Activated T-cell treated with anti-CD3 and anti-CD28 coated beads for 1 hour (primary cell): ENCODE measurements at regions not wholly inside any gene's neighbourhood (a gene's known extent, or its start where the extent isn't known, plus 50 kb on each side); places are given as distances from the start of the nearest gene placed in this dataset.
"Not testable (repeated sequence)": the region's sequence is repeated elsewhere in the genome, so short reads cannot be mapped to it uniquely, and the experiment has no call there.

Experiments
- DNase-seq: peaks from one replicate; pipeline ENCODE4 v3.0.0-alpha.2; 2020; ENCODE audit warnings: low read depth

- DNase-seq, result no peak
These were observed 370.2 kb upstream of the FLRT2 start for GRCh38 chr14:85159726-85160125.

- no peak for DNase-seq
These were observed 364.9 kb upstream of the FLRT2 start for GRCh38 chr14:85165094-85165493.

GRCh38 chr14:85169381-85169780 lies 360.6 kb upstream of the FLRT2 start:
- no peak for DNase-seq

DNA sequence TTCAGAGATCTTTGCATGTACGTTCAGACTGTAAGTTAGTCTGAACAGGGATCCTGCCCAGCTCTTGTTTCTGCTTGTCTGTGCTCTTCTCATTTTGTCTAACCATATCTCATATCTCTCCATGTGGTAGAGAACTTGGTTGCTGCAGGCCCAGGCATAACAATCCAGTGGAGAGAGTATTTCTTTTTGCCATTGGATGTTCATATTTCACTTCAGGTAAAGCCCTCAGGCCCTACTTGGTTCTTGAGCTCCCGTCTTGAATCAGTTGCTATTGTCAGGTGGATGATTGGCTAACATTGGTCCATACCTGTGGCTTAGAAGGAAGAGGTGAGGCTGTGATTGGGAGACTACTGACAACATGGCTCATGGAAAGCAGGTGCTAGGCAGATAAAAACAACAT lies 357.7 kb upstream of the FLRT2 start:
- no peak for DNase-seq

- DNase-seq, result no peak
These were observed 357.0 kb upstream of the FLRT2 start for GRCh38 chr14:85172889-85173477.

DNA sequence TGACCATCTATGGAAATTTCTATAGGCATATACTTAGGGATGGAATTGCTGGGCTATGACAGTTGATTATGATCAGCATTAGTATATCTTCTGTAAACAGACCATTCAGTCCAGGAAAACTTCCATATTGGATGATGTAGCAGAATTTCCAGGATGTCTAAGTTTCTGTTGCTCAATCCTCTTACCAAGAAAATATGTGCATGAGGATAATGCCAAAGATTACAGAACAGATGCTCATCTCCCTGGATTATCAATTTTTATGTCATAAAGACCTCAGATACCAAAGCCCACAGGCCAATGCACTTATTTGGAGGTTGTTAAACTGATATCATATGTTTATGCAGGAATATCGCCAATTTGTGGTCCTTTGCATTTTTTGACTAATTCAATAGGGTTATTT lies 354.4 kb upstream of the FLRT2 start:
- DNase-seq, result no peak

DNA sequence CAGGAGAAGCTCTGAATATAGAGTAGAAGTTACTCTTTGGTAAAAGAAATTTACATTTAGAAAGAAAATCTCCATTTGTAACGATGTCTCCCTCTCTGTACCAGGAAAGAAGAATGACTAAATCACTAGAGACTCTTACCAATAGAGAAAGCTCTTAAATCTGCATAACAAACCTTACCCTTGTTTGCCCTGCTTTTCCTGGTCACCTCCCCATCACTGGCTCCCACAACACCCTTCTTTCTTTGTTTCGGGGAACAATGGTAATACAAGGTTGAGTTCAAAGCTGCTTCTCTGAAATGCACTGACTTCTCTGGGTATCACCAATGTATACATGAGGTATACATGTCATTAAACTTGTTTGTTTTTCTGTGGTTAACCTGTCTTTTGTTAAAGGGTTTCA lies 351.1 kb upstream of the FLRT2 start:
- DNase-seq, result no peak

GRCh38 chr14:85180876-85181275 lies 349.1 kb upstream of the FLRT2 start:
- DNase-seq, result no peak

- no peak for DNase-seq
These were observed 347.7 kb upstream of the FLRT2 start for GRCh38 chr14:85182282-85182681.

DNA sequence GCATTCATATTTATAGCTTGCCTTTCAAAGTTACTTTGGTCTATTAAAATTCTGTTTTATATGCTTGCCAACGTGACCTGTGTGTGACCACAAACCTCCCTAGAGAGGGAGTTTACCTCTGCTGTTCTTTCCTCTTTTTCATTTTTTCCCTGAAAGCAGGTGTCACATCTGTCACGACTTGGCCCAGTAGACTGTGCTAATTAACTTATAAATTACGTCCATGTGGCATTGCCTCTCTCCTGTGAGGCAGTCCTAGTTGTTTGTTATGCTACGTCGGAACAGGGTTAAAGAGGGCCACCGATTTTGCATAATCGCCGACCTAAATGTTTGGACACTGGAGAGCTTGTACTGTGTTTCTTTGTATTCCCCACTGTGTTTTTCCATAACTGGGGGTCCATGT lies 343.9 kb upstream of the FLRT2 start:
- DNase-seq, result no peak

GRCh38 chr14:85187521-85187920 lies 342.4 kb upstream of the FLRT2 start:
- no peak for DNase-seq

DNA sequence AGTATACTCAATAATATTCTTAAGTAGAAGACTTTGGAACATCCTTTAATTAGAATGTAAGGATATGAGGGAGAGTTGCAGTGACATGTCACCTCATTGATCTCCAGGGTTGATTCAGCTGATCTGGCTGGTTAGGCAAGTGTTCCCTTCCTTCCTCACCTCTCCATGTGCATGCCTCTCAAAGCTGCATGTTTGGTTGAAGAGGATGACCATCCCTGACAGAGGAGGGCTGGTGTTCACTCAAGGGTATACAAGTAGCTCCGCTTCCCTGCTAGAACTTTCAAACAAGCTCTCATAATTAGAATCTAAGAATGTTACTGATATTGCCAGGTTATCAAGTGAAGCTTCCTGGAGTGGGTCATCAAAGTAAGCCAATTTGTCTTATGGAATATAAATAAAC lies 341.1 kb upstream of the FLRT2 start:
- no peak for DNase-seq

DNA sequence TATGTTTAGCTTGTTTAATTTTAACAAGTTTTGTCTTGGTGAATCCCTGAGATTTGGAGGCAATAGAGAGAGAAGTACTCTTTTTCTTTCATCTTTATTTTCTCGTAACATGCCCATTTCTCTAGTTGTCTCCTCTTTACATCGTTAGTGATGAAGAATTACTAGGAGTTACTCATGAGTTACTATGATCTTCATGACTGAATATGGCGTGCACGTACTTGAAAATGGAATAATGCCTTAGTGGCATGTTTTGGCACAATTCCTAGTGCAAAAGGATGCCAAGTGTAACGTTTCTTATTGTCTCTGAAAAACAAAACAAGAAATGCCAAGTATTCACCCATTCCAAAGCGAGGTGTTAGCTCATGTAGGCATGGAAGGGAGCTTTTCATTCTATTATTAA lies 340.7 kb upstream of the FLRT2 start:
- DNase-seq, result not testable (repeated sequence)

- DNase-seq, result no peak
These were observed 339.7 kb upstream of the FLRT2 start for GRCh38 chr14:85190251-85190650.

- no peak for DNase-seq
These were observed 338.0 kb upstream of the FLRT2 start for GRCh38 chr14:85191986-85192385.

DNA sequence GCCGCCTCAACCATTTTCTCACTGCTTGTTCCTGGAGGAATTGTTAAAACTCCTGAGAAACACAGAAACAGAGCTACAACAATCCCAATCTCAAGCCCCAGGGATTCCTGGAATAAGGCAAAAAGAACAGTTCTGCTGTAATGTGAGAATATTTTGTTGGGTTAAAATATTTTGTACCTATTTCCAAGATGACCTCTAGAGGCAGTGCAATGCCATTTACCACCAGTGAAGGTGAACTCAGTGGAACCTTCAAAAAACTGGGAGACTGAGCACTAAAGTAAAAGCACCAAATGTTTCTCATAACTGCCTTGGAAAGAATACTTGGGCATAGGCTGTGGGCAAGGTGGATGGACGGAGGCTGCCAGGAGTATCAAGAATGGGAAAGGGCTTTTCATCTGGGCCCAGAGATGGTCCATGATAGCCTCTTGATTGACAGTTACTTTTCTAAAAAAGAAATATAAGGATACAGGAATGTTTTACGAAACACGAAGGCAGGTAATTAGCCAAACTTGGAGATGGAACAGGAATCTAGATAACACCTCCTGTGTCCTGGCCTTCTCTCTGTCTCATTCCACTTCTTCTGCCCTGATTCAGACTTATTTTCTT lies 334.0 kb upstream of the FLRT2 start:
- DNase-seq, result no peak

DNA sequence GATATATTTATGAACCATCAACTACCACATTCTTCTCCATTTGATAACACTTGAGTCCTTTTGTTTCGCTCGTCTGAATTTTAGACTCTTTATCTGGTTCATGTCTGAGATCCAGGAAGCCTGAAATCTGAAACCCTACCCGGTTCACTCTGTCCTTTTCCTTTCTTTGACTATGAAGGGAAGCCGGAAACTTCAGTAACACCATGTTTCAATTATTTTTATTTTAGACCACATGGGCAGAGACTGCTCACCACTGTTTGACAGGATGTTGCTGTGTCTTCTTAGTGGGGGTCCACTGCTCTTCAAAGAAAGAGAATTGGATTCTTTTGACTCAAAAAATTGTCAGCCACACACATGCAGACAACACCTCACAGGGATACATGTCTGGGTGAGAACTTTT lies 331.9 kb upstream of the FLRT2 start:
- no peak for DNase-seq

DNA sequence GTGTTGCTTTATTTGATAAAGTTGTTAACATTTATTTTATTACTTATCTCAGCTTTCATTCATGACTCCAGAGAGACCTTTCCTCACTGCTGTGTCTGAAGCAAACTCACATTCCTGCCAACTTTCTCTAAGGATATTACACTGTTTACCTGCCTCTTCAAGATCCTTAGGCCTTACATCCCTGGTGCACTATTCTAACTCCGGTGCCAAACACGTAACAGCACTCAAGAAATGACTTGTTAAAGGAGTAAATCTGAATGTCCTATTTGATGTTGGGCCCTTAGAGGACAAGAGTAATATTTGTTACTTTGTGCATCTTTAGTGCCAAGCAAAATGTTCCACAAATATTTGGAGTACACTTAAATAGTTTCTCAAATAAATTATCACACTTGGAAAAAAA lies 324.1 kb upstream of the FLRT2 start:
- DNase-seq, result no peak

DNA sequence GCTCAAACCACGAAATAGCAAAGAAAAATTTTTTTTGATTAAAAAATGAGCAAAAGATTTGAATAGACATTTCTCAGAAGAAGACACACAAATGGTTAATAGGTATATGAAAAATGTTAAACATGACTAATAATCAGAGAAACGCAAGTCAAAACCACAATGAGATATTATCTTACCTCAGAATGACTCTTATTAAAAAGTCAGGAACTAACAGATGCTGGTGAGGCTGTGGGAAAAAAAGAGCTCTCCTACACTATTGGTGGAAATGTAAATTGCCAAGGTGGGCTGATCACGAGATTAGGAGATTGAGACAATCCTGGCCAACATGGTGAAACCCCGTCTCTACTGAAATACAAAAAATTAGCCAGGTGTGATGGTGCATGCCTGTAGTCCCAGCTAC lies 315.5 kb upstream of the FLRT2 start:
- no peak for DNase-seq

GRCh38 chr14:85217412-85217811 lies 312.5 kb upstream of the FLRT2 start:
- DNase-seq, result no peak

- no peak for DNase-seq
These were observed 311.0 kb upstream of the FLRT2 start for GRCh38 chr14:85218982-85219381.

- DNase-seq, result no peak
These were observed 308.1 kb upstream of the FLRT2 start for GRCh38 chr14:85221832-85222231.

- DNase-seq, result no peak
These were observed 307.6 kb upstream of the FLRT2 start for GRCh38 chr14:85222341-85222740.

DNA sequence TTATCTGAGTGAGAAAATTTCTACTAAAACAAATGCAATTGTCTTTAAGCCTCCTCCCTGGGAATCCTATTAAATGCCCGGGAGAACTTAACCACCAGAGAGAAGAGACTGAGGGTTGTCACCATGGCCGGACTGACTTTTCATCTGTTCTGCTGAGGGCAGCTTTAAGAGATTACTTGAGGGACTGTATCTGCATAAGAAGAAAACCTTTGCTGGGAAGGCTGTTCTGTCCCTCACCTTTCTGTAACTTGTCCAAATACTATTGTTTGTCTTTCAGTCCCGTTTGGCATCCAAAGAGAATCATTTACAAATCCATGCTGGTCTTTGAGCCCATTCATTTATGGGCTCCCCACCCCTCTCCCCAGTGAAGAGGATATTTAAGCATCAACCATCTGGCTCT lies 306.3 kb upstream of the FLRT2 start:
- no peak for DNase-seq
